Renal cortical epithelial cell (primary cell): ENCODE measurements at regions not wholly inside any gene's neighbourhood (a gene's known extent, or its start where the extent isn't known, plus 50 kb on each side); places are given as distances from the start of the nearest gene placed in this dataset.

Source experiments
- DNase-seq: peaks from one replicate; pipeline ENCODE4 v3.0.0-alpha.2; 2011; ENCODE audit warnings: low read depth

GRCh38 chr11:69994810-69995209 lies 83.3 kb upstream of the ANO1 start:
- DNase-seq = no peak

GRCh38 chr11:69995697-69996096 lies 82.4 kb upstream of the ANO1 start:
- no peak for DNase-seq

GRCh38 chr11:69996451-69996850 lies 81.7 kb upstream of the ANO1 start:
- DNase-seq = no peak

GRCh38 chr11:69997352-69997751 lies 80.8 kb upstream of the ANO1 start:
- no peak for DNase-seq

- no peak for DNase-seq
These were observed 78.4 kb upstream of the ANO1 start for GRCh38 chr11:69999721-70000120.

GRCh38 chr11:70000228-70000627 lies 77.9 kb upstream of the ANO1 start:
- no peak for DNase-seq

- DNase-seq = no peak
These were observed 76.9 kb upstream of the ANO1 start for GRCh38 chr11:70001246-70001645.

- no peak for DNase-seq
These were observed 75.7 kb upstream of the ANO1 start for GRCh38 chr11:70002433-70002832.

- no peak for DNase-seq
These were observed 72.9 kb upstream of the ANO1 start for GRCh38 chr11:70005107-70005818.

- no peak for DNase-seq
These were observed 70.3 kb upstream of the ANO1 start for GRCh38 chr11:70007796-70008195.

GRCh38 chr11:70010774-70011173 lies 67.3 kb upstream of the ANO1 start:
- DNase-seq = no peak

GRCh38 chr11:70012134-70012733 lies 65.9 kb upstream of the ANO1 start:
- no peak for DNase-seq

GRCh38 chr11:70014291-70014690 lies 63.8 kb upstream of the ANO1 start:
- no peak for DNase-seq

GRCh38 chr11:70016666-70017367 lies 61.3 kb upstream of the ANO1 start:
- DNase-seq = peak; percentile 21

GRCh38 chr11:70018816-70019215 lies 59.3 kb upstream of the ANO1 start:
- DNase-seq = no peak

- no peak for DNase-seq
These were observed 58.5 kb upstream of the ANO1 start for GRCh38 chr11:70019576-70020011.

- DNase-seq = no peak
These were observed 57.5 kb upstream of the ANO1 start for GRCh38 chr11:70020336-70021214.

GRCh38 chr11:70021586-70021985 lies 56.5 kb upstream of the ANO1 start:
- DNase-seq = no peak

GRCh38 chr11:70024036-70024772 lies 53.9 kb upstream of the ANO1 start:
- DNase-seq = no peak

GRCh38 chr11:70024773-70025045 lies 53.4 kb upstream of the ANO1 start:
- DNase-seq = no peak

GRCh38 chr11:70025308-70025707 lies 52.8 kb upstream of the ANO1 start:
- DNase-seq = no peak

- DNase-seq = no peak
These were observed 52.1 kb upstream of the ANO1 start for GRCh38 chr11:70026012-70026411.
